ENCODE measurements at regions not wholly inside any gene's neighbourhood (a gene's known extent, or its start where the extent isn't known, plus 50 kb on each side); places are given as distances from the start of the nearest gene placed in this dataset.

DNA sequence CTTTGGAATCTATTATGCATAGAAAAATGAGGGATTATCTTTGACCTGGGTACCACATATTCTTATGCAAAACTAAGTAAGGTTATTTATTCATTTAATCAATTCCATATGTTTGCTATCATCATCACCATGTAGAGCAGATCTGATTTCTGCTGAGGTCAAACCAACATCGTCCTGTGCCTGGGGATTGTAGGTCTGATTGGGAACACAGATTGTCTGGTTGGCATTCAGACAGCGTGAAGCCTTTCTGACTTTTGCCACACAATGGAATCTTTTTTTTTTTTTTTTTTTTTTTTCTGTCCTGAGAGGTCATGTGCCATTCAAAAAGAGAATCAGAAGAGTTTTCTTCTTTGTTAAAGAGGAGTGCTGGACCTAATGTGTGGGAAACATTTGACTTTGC is 142.9 kb downstream of the RAB11FIP2 start:
- H3K27ac Mint-ChIP-seq: no peak overlapping the region
- no peak overlapping the region for H3K4me3 Mint-ChIP-seq
- H3K36me3 Mint-ChIP-seq: no peaks in the 10 kb centered on the region
- H3K9me3 Mint-ChIP-seq: no peaks in the 10 kb centered on the region
- DNase-seq (no peak), ATAC-seq (replicated peaks) (no peak)
- H3K4me1 Mint-ChIP-seq: no peaks in the 10 kb centered on the region
- peaks cover 12 to 21% of the 10 kb centered on the region in 2 donors for H3K27me3 Mint-ChIP-seq

GRCh38 chr10:117905404-117905803 is 141.3 kb downstream of the RAB11FIP2 start:
- DNase-seq (no peak), ATAC-seq (replicated peaks) (no peak)
- Mint-ChIP-seq H3K4me3 (no peak overlapping the region), H3K9me3 (no peaks in the 10 kb centered on the region), H3K4me1 (no peaks in the 10 kb centered on the region), H3K36me3 (no peaks in the 10 kb centered on the region), H3K27ac (no peak overlapping the region), H3K27me3 (peaks cover 12 to 15% of the 10 kb centered on the region in 2 donors)

GRCh38 chr10:117911684-117912083 is 135.1 kb downstream of the RAB11FIP2 start:
- no peaks in the 10 kb centered on the region for H3K36me3 Mint-ChIP-seq
- DNase-seq (no peak), ATAC-seq (replicated peaks) (no peak)
- no peak overlapping the region for H3K4me3 Mint-ChIP-seq
- H3K27me3 Mint-ChIP-seq: peaks cover 20 to 23% of the 10 kb centered on the region in 2 donors
- H3K9me3 Mint-ChIP-seq: no peaks in the 10 kb centered on the region
- H3K27ac Mint-ChIP-seq: no peak overlapping the region
- no peaks in the 10 kb centered on the region for H3K4me1 Mint-ChIP-seq

DNA sequence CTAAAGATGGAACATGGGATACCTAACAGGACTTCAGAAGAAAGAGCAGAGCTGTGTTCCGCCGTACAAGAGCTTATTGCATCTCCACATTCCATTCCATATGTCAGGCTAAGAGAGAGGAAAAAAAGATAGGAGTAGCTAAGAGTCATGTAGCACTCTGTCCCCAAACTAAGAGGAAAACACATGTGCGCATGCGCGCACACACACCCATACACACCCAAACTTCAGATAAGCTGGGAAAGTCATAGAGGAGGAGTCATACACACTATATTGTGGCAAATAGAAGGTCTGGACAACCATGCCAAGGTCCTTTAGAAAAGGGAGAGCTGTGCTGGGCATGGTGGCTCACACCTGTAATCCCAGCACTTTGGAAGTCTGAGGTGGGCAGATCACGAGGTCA is 132.4 kb downstream of the RAB11FIP2 start:
- ATAC-seq (replicated peaks) (no peak), DNase-seq (no peak)
- Mint-ChIP-seq H3K9me3 (no peaks in the 10 kb centered on the region), H3K27me3 (peaks cover 17 to 20% of the 10 kb centered on the region in 2 donors), H3K36me3 (no peaks in the 10 kb centered on the region), H3K4me3 (no peak overlapping the region), H3K27ac (no peak overlapping the region), H3K4me1 (no peaks in the 10 kb centered on the region)

DNA sequence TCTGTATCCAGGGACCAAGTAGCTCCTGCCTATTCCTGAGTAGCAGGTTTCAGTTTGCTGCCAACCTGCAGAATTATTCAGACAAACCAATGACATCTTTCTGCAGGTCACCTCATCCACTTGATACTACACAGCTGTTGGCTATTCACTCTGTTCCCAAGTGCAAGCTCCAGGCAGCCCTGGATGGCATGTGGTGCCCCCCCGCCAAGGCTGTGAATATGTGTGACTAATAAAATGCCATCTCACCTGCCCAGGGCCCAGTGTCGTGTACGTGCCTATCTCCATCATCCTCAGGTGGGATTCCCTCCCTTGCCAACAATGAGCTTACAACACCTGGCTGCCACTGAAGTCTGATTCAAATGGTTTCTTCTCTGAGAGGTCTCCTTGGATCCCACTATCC is 125.8 kb downstream of the RAB11FIP2 start:
- no peaks in the 10 kb centered on the region for H3K4me1 Mint-ChIP-seq
- no peaks in the 10 kb centered on the region for H3K36me3 Mint-ChIP-seq
- H3K27me3 Mint-ChIP-seq: peaks cover 0 to 4% of the 10 kb centered on the region in 2 donors
- no peak overlapping the region for H3K4me3 Mint-ChIP-seq
- H3K9me3 Mint-ChIP-seq: no peaks in the 10 kb centered on the region
- DNase-seq: no peak
- H3K27ac Mint-ChIP-seq: no peak overlapping the region
- ATAC-seq (replicated peaks): no peak

DNA sequence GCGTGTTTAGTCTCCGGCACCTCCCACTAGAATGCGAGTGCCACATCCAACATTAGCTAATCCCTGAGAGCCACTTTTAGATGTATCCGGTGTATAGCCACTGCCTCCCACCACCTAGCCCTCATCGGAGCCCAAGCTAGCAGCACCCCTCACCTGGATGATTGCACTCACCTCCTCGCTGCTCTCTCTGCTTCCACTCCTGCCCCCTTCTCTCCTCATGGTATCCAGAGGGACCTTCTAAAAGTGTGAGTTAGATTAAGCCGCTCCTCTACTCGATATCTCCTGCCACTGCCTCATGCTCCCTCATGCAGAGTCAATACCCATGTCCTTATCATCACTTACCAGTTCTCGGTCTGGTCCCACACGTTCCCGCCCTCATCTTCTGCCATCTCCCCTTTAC is 125.3 kb downstream of the RAB11FIP2 start:
- Mint-ChIP-seq H3K4me3 (no peak overlapping the region), H3K27me3 (peaks cover 0 to 4% of the 10 kb centered on the region in 2 donors), H3K4me1 (no peaks in the 10 kb centered on the region), H3K36me3 (no peaks in the 10 kb centered on the region), H3K27ac (no peak overlapping the region), H3K9me3 (no peaks in the 10 kb centered on the region)
- ATAC-seq (replicated peaks) (no peak), DNase-seq (no peak)

GRCh38 chr10:117924820-117925219 is 121.9 kb downstream of the RAB11FIP2 start:
- H3K4me1 Mint-ChIP-seq: no peaks in the 10 kb centered on the region

GRCh38 chr10:117925369-117925768 is 121.4 kb downstream of the RAB11FIP2 start:
- ATAC-seq (replicated peaks) (no peak), DNase-seq (no peak)
- Mint-ChIP-seq H3K27ac (no peak overlapping the region), H3K27me3 (peaks cover 0 to 4% of the 10 kb centered on the region in 2 donors), H3K4me3 (no peak overlapping the region), H3K9me3 (no peaks in the 10 kb centered on the region), H3K36me3 (no peaks in the 10 kb centered on the region), H3K4me1 (no peaks in the 10 kb centered on the region)

More at GRCh38 chr10:117924820-117925219, 121.9 kb downstream of the RAB11FIP2 start:
- no peak overlapping the region for H3K4me3 Mint-ChIP-seq
- peaks cover 0 to 4% of the 10 kb centered on the region in 2 donors for H3K27me3 Mint-ChIP-seq
- no peak overlapping the region for H3K27ac Mint-ChIP-seq
- no peak for ATAC-seq (replicated peaks)
- no peak for DNase-seq
- no peaks in the 10 kb centered on the region for H3K36me3 Mint-ChIP-seq
- no peaks in the 10 kb centered on the region for H3K9me3 Mint-ChIP-seq

- Mint-ChIP-seq H3K36me3 (no peaks in the 10 kb centered on the region), H3K4me3 (no peak overlapping the region), H3K27ac (no peak overlapping the region), H3K27me3 (peaks cover 0 to 4% of the 10 kb centered on the region in 2 donors), H3K9me3 (no peaks in the 10 kb centered on the region), H3K4me1 (no peaks in the 10 kb centered on the region)
- no peak for DNase-seq
- no peak for ATAC-seq (replicated peaks)
These were observed 120.2 kb downstream of the RAB11FIP2 start for GRCh38 chr10:117926491-117926890.

- no peak for ATAC-seq (replicated peaks)
- Mint-ChIP-seq H3K4me3 (no peak overlapping the region), H3K36me3 (no peaks in the 10 kb centered on the region), H3K9me3 (no peaks in the 10 kb centered on the region), H3K4me1 (no peaks in the 10 kb centered on the region), H3K27ac (no peak overlapping the region), H3K27me3 (peaks cover 0 to 4% of the 10 kb centered on the region in 2 donors)
- no peak for DNase-seq
These were observed 119.4 kb downstream of the RAB11FIP2 start for GRCh38 chr10:117927332-117927731.

GRCh38 chr10:117927871-117928270 is 118.9 kb downstream of the RAB11FIP2 start:
- no peak for ATAC-seq (replicated peaks)
- Mint-ChIP-seq H3K4me1 (no peaks in the 10 kb centered on the region), H3K27me3 (peaks cover 0 to 4% of the 10 kb centered on the region in 2 donors), H3K4me3 (no peak overlapping the region), H3K36me3 (no peaks in the 10 kb centered on the region), H3K27ac (no peak overlapping the region), H3K9me3 (no peaks in the 10 kb centered on the region)
- no peak for DNase-seq

GRCh38 chr10:117928281-117928680 is 118.5 kb downstream of the RAB11FIP2 start:
- Mint-ChIP-seq H3K27me3 (peaks cover 0 to 4% of the 10 kb centered on the region in 2 donors), H3K27ac (no peak overlapping the region), H3K4me1 (no peaks in the 10 kb centered on the region), H3K36me3 (no peaks in the 10 kb centered on the region), H3K9me3 (no peaks in the 10 kb centered on the region), H3K4me3 (no peak overlapping the region)
- DNase-seq (no peak), ATAC-seq (replicated peaks) (no peak)

- Mint-ChIP-seq H3K4me1 (no peaks in the 10 kb centered on the region), H3K4me3 (no peak overlapping the region), H3K27ac (no peak overlapping the region), H3K36me3 (no peaks in the 10 kb centered on the region), H3K27me3 (peaks cover 0 to 4% of the 10 kb centered on the region in 2 donors), H3K9me3 (no peaks in the 10 kb centered on the region)
- ATAC-seq (replicated peaks) (no peak), DNase-seq (no peak)
These were observed 118.0 kb downstream of the RAB11FIP2 start for GRCh38 chr10:117928741-117929140.

DNA sequence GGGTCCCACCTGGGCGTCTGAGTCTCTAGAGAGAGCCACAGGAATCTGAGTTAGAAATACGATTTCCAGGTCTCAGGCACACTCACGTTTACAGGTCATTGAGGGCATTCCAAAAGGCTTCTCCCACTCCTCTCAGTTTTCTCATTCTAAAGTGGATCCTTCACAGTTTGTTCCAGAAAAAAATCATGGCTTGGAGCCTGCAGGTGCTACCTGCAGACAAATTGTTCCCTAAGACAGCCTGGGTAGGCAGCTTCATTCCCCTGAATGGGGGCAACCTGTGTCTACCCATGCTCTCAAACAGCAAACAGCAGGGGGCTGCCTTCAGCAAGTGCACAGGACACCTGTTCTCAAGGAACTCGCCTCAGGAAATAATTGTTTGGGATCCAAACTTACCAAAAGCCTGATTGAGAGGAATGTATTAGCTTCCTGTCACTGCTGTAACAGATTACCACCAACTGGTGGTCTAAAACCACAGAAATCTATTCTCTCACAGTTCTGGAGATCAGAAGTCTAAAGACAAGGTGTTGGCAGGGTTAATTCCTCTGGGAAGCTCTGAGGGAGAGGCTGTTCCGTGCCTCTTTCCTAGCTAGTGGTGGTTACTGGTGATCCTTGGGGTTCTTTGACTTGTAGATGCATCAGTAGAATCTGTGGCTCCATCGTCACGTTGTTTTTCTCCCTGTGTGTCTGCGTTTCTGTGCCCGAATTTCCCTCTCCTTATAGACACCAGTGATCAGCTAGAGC is 117.2 kb downstream of the RAB11FIP2 start:
- peaks cover 0 to 4% of the 10 kb centered on the region in 2 donors for H3K27me3 Mint-ChIP-seq

GRCh38 chr10:117931078-117931477 is 115.7 kb downstream of the RAB11FIP2 start:
- Mint-ChIP-seq H3K4me3 (no peak overlapping the region), H3K27ac (no peak overlapping the region), H3K9me3 (no peaks in the 10 kb centered on the region), H3K36me3 (no peaks in the 10 kb centered on the region), H3K27me3 (peaks cover 5 to 7% of the 10 kb centered on the region in 2 donors), H3K4me1 (no peaks in the 10 kb centered on the region)
- DNase-seq (no peak), ATAC-seq (replicated peaks) (no peak)

More for the DNA sequence above, 117.2 kb downstream of the RAB11FIP2 start:
- DNase-seq (no peak), ATAC-seq (replicated peaks) (no peak)
- Mint-ChIP-seq H3K36me3 (no peaks in the 10 kb centered on the region), H3K4me3 (no peak overlapping the region), H3K27ac (no peak overlapping the region), H3K4me1 (no peaks in the 10 kb centered on the region), H3K9me3 (no peaks in the 10 kb centered on the region)

All from stimulated activated naive B cell treated with anti-CD40 and anti-IgM and Interleukin-4, amounts not matched to agents 10 μg/mL and 1 μg/mL and 100 μg/mL, for 72 hours (primary cell).